ENCODE measurements at regions not wholly inside any gene's neighbourhood (a gene's known extent, or its start where the extent isn't known, plus 50 kb on each side); places are given as distances from the start of the nearest gene placed in this dataset.

- dilution Hi-C loops (cut with MboI; ENCODE audit: extremely low pct_ligation_motif_present, low sequenced_read_pairs) (no loop called here), intact Hi-C loops (cut with micrococcal nuclease) (loop anchor here (10.0 kb wide), 1 partner anchor 1118 kb away; no protein-coding TSS in a partner anchor)
- peaks cover 0 to 2% of the 10 kb centered on the region in 2 experiments for H3K27me3 ChIP-seq (ENCODE audit: control insufficient read depth in 2 of 2, insufficient read depth in 2 of 2, low read length in 2 of 2)
- FAIRE-seq (no peak), DNase-seq (ENCODE audit: low read depth, low spot score) (no peak)
- no TSS peak for BruUV-seq (replicated peaks)
- peaks cover 11% of the 10 kb centered on the region for H3K4me1 ChIP-seq (ENCODE audit: control insufficient read depth, extremely low read depth, insufficient read depth, low read length)
- no peaks in the 10 kb centered on the region for H4K20me1 ChIP-seq (replicated peaks; ENCODE audit: control insufficient read depth, extremely low read depth, insufficient read depth, low read length)
- H3K9me1 ChIP-seq (replicated peaks; ENCODE audit: control insufficient read depth, extremely low read depth, insufficient read depth, low read length) = no peaks in the 10 kb centered on the region
- no peaks in the 10 kb centered on the region for H3K79me2 ChIP-seq (ENCODE audit: control insufficient read depth, insufficient read depth, low read length)
- H3K9ac ChIP-seq (replicated peaks; ENCODE audit: extremely low read depth, insufficient read depth, low read length) = no peak overlapping the region
- ChIA-PET CTCF (interaction anchor here (0.8 to 1.2 kb wide), 2 partner anchors 43 to 538 kb away, joined by 3 read pairs; no protein-coding TSS in a partner anchor), POLR2A (no interaction called here)
- H3K4me2 ChIP-seq (ENCODE audit: insufficient read depth, low read length) = no peak overlapping the region
- H3K36me3 ChIP-seq (ENCODE audit: control insufficient read depth in 2 of 2, extremely low read depth in 1 of 2, insufficient read depth in 2 of 2, low read length in 2 of 2) = no peaks in the 10 kb centered on the region
- H3K9me3 ChIP-seq (replicated peaks; ENCODE audit: control insufficient read depth, insufficient read depth, low read length) = no peaks in the 10 kb centered on the region
- no peak overlapping the region for H3K4me3 ChIP-seq (replicated peaks in 1 of 3; ENCODE audit: insufficient read depth in 1 of 3, low read depth in 1 of 3, low read length in 3 of 3)
- TF ChIP-seq JUN (IDR thresholded peaks at IDR 0.05; ENCODE audit: borderline replicate concordance, insufficient read depth, insufficient read length, low read depth) = no peak
- no peak overlapping the region for H2AFZ ChIP-seq (ENCODE audit: low read depth, low read length)
- no peak overlapping the region for H3K27ac ChIP-seq (ENCODE audit: insufficient read depth, low read depth, low read length)
These were observed 64.2 kb upstream of the PITRM1 start for GRCh38 chr10:3236644-3237404.

DNA sequence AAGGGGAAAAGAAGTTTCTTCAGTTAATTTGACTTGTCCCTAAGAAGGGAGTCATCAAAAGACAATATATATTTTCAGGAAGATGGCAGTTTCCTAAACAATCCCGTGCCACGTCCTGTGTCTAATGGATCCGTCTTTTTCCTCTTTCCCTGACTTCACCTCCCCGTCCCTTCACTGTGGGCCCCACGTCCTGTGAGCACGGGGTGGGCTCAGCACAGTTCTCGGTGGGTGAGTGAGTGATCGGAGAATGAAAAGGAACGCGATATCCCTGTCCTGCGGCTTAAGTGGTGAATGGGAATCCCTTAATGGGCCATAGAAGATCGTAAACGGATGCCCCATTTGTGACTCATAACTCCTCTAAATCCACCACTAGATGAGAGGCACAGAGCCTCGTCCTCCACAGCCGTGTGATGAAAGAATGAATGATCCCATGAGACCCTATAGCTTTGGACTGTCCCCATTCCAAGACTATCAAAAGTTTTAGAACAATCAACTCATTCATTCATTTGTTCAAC, 63.5 kb upstream of the PITRM1 start:
- Histone ChIP-seq H3K27ac (ENCODE audit: insufficient read depth, low read depth, low read length) (no peak overlapping the region), H3K9ac (replicated peaks; ENCODE audit: extremely low read depth, insufficient read depth, low read length) (no peak overlapping the region), H3K4me1 (ENCODE audit: control insufficient read depth, extremely low read depth, insufficient read depth, low read length) (peaks cover 11% of the 10 kb centered on the region), H3K27me3 (ENCODE audit: control insufficient read depth in 2 of 2, insufficient read depth in 2 of 2, low read length in 2 of 2) (peaks cover 0 to 2% of the 10 kb centered on the region in 2 experiments), H3K4me2 (ENCODE audit: insufficient read depth, low read length) (no peak overlapping the region), H3K79me2 (ENCODE audit: control insufficient read depth, insufficient read depth, low read length) (no peaks in the 10 kb centered on the region), H3K36me3 (ENCODE audit: control insufficient read depth in 2 of 2, extremely low read depth in 1 of 2, insufficient read depth in 2 of 2, low read length in 2 of 2) (no peaks in the 10 kb centered on the region), H2AFZ (ENCODE audit: low read depth, low read length) (no peak overlapping the region), H3K9me1 (replicated peaks; ENCODE audit: control insufficient read depth, extremely low read depth, insufficient read depth, low read length) (no peaks in the 10 kb centered on the region), H3K4me3 (replicated peaks in 1 of 3; ENCODE audit: insufficient read depth in 1 of 3, low read depth in 1 of 3, low read length in 3 of 3) (no peak overlapping the region), H4K20me1 (replicated peaks; ENCODE audit: control insufficient read depth, extremely low read depth, insufficient read depth, low read length) (no peaks in the 10 kb centered on the region), H3K9me3 (replicated peaks; ENCODE audit: control insufficient read depth, insufficient read depth, low read length) (no peaks in the 10 kb centered on the region)
- no TSS peak for BruUV-seq (replicated peaks)
- ChIA-PET POLR2A (no interaction called here), CTCF (interaction anchor here (1.2 kb wide), 1 partner anchor 539 kb away, joined by 3 read pairs; no protein-coding TSS in a partner anchor)
- DNase-seq (ENCODE audit: low read depth, low spot score) (no peak), FAIRE-seq (no peak)
- TF ChIP-seq, protein P1, sequence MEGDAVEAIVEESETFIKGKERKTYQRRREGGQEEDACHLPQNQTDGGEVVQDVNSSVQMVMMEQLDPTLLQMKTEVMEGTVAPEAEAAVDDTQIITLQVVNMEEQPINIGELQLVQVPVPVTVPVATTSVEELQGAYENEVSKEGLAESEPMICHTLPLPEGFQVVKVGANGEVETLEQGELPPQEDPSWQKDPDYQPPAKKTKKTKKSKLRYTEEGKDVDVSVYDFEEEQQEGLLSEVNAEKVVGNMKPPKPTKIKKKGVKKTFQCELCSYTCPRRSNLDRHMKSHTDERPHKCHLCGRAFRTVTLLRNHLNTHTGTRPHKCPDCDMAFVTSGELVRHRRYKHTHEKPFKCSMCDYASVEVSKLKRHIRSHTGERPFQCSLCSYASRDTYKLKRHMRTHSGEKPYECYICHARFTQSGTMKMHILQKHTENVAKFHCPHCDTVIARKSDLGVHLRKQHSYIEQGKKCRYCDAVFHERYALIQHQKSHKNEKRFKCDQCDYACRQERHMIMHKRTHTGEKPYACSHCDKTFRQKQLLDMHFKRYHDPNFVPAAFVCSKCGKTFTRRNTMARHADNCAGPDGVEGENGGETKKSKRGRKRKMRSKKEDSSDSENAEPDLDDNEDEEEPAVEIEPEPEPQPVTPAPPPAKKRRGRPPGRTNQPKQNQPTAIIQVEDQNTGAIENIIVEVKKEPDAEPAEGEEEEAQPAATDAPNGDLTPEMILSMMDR (IDR thresholded peaks at IDR 0.05; ENCODE audit: extremely low read depth in 1 of 2, insufficient read depth in 1 of 2, low read depth in 1 of 2, low read length in 2 of 2) = no peak
- no peak for TF ChIP-seq JUN (IDR thresholded peaks at IDR 0.05; ENCODE audit: borderline replicate concordance, insufficient read depth, insufficient read length, low read depth)
- no peak for TF ChIP-seq FOS (IDR thresholded peaks at IDR 0.05; ENCODE audit: borderline replicate concordance, insufficient read depth, low read length)
- TF ChIP-seq POLR2AphosphoS5 (IDR thresholded peaks at IDR 0.05; ENCODE audit: insufficient read depth, low read depth, low read length) = no peak
- no peak for TF ChIP-seq GATA2 (IDR thresholded peaks at IDR 0.05; ENCODE audit: insufficient read depth, insufficient read length, low read depth, low read length)
- TF ChIP-seq MAX (IDR thresholded peaks at IDR 0.05; ENCODE audit: insufficient read depth, insufficient read length) = no peak
- TF ChIP-seq POLR2A (IDR thresholded peaks at IDR 0.05; ENCODE audit: low read depth, low read length) = no peak
- dilution Hi-C loops (cut with MboI; ENCODE audit: extremely low pct_ligation_motif_present, low sequenced_read_pairs) (no loop called here), intact Hi-C loops (cut with micrococcal nuclease) (loop anchor here (10.0 kb wide), 1 partner anchor 1119 kb away; no protein-coding TSS in a partner anchor)
